ENCODE measurements at regions not wholly inside any gene's neighbourhood (a gene's known extent, or its start where the extent isn't known, plus 50 kb on each side); places are given as distances from the start of the nearest gene placed in this dataset.

DNA sequence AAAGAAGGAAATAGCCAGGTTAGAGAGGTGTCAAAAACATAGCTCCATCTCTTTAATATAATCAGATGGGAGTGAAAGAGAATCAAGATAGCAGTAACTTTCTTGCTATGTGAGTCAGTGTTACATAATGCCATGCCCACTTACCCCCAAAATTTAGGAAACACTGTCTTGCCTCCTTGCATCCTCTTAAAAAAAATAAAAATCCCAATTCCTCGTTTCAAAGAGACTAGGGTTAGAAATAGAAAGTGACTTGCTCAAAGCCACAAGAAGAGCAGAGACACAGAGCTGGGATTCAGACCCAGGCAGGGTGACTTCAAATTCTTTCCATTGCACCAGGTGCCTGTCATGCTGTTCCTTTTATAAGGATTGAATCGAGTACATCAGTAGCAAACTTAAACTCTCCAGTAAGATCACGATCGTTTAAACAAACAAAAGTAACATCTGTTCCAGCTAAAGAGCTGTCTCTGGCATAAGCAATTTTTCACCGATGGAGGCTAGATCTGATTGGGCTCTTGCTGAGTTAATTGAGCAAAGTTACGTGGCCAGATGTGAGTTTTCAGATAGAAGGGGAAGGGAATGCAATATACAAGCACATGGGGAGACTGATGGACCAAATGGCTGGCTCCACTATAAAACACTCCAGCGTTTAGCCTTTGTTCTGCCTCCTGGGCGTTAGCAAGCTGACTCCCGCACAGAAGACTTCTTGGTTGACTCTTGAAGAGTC is 176.9 kb downstream of the PALM2AKAP2 start:
- H3K4me1 ChIP-seq (ENCODE audit: insufficient read depth, low read length) = peaks cover 8% of the 10 kb centered on the region
- no peaks in the 10 kb centered on the region for H3K9me3 ChIP-seq (ENCODE audit: control insufficient read depth in 1 of 2, insufficient read depth in 1 of 2, low read length in 2 of 2)
- intact Hi-C loops (cut with DNase I, micrococcal nuclease) = no loop called here
- ATAC-seq (ENCODE audit: poor library complexity) = no peak
- H3K4me3 ChIP-seq (ENCODE audit: low read length) = no peak overlapping the region
- TF ChIP-seq, protein P1, sequence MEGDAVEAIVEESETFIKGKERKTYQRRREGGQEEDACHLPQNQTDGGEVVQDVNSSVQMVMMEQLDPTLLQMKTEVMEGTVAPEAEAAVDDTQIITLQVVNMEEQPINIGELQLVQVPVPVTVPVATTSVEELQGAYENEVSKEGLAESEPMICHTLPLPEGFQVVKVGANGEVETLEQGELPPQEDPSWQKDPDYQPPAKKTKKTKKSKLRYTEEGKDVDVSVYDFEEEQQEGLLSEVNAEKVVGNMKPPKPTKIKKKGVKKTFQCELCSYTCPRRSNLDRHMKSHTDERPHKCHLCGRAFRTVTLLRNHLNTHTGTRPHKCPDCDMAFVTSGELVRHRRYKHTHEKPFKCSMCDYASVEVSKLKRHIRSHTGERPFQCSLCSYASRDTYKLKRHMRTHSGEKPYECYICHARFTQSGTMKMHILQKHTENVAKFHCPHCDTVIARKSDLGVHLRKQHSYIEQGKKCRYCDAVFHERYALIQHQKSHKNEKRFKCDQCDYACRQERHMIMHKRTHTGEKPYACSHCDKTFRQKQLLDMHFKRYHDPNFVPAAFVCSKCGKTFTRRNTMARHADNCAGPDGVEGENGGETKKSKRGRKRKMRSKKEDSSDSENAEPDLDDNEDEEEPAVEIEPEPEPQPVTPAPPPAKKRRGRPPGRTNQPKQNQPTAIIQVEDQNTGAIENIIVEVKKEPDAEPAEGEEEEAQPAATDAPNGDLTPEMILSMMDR (IDR thresholded peaks at IDR 0.05) = no peak
- ChIA-PET POLR2A (interaction anchor here (0.9 kb wide), 1 partner anchor 14 kb away, joined by 3 read pairs; no protein-coding TSS in a partner anchor), CTCF (no interaction called here)
- no peaks in the 10 kb centered on the region for H3K27me3 ChIP-seq (ENCODE audit: control insufficient read depth in 1 of 2, insufficient read depth in 2 of 2, low read length in 2 of 2)
- H3K27ac ChIP-seq (ENCODE audit: low read depth in 1 of 2, low read length in 2 of 2) = no peak overlapping the region
- Mint-ChIP-seq H3K4me3 (no peak overlapping the region), H3K27ac (no peak overlapping the region), H3K9me3 (no peaks in the 10 kb centered on the region), H3K36me3 (ENCODE audit: low read depth) (no peaks in the 10 kb centered on the region), H3K27me3 (no peaks in the 10 kb centered on the region), H3K4me1 (ENCODE audit: low read depth) (peaks cover 16% of the 10 kb centered on the region)
- H3K36me3 ChIP-seq (ENCODE audit: insufficient read depth, low read length) = no peaks in the 10 kb centered on the region
- DNase-seq = no peak

DNA sequence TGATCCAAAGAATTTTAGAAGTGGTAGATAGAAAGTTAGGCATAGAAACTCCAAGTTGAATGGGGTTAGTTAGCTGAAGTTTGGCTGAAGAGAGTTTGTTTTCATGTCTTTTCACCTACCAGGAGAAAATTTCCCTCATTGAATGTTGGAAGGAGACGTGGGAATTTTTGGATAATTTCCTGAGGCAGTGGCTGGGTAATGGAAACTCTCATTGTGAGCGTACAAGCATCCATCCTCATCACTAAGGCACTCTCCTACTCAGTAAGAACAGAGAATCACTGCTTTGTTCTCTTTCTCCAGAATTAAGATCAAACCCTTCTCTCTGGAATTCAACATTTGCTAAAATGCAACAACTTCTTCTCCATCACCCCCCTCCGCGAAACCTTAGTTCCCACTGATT is 179.7 kb downstream of the PALM2AKAP2 start:
- H3K4me3 Mint-ChIP-seq = no peak overlapping the region
- H3K9me3 Mint-ChIP-seq = no peaks in the 10 kb centered on the region
- Histone ChIP-seq H3K4me3 (ENCODE audit: low read length) (no peak overlapping the region), H3K27ac (ENCODE audit: low read depth in 1 of 2, low read length in 2 of 2) (no peak overlapping the region), H3K4me1 (ENCODE audit: insufficient read depth, low read length) (peaks cover 13% of the 10 kb centered on the region), H3K9me3 (ENCODE audit: control insufficient read depth in 1 of 2, insufficient read depth in 1 of 2, low read length in 2 of 2) (no peaks in the 10 kb centered on the region), H3K36me3 (ENCODE audit: insufficient read depth, low read length) (no peaks in the 10 kb centered on the region), H3K27me3 (ENCODE audit: control insufficient read depth in 1 of 2, insufficient read depth in 2 of 2, low read length in 2 of 2) (no peaks in the 10 kb centered on the region)
- no peaks in the 10 kb centered on the region for H3K36me3 Mint-ChIP-seq (ENCODE audit: low read depth)
- no peak overlapping the region for H3K27ac Mint-ChIP-seq
- intact Hi-C loops (cut with DNase I, micrococcal nuclease) = no loop called here
- peaks cover 33% of the 10 kb centered on the region for H3K4me1 Mint-ChIP-seq (ENCODE audit: low read depth)
- DNase-seq (no peak), ATAC-seq (ENCODE audit: poor library complexity) (no peak)
- no peaks in the 10 kb centered on the region for H3K27me3 Mint-ChIP-seq
- POLR2A ChIA-PET = interaction anchor here (1.2 kb wide), 1 partner anchor 11 kb away, joined by 3 read pairs; no protein-coding TSS in a partner anchor
- TF ChIP-seq, protein P1 (IDR thresholded peaks at IDR 0.05) = no peak
- CTCF ChIA-PET = no interaction called here

- no peak for DNase-seq
- H3K27me3 ChIP-seq (ENCODE audit: control insufficient read depth in 1 of 2, insufficient read depth in 2 of 2, low read length in 2 of 2) = no peaks in the 10 kb centered on the region
- no peak for ATAC-seq (ENCODE audit: poor library complexity)
- H3K4me3 ChIP-seq (ENCODE audit: low read length) = no peak overlapping the region
- Mint-ChIP-seq H3K4me3 (no peak overlapping the region), H3K9me3 (no peaks in the 10 kb centered on the region), H3K4me1 (ENCODE audit: low read depth) (peaks cover 49% of the 10 kb centered on the region), H3K27me3 (no peaks in the 10 kb centered on the region), H3K27ac (no peak overlapping the region), H3K36me3 (ENCODE audit: low read depth) (no peaks in the 10 kb centered on the region)
- H3K9me3 ChIP-seq (ENCODE audit: control insufficient read depth in 1 of 2, insufficient read depth in 1 of 2, low read length in 2 of 2) = no peaks in the 10 kb centered on the region
- intact Hi-C loops (cut with DNase I, micrococcal nuclease) = no loop called here
- TF ChIP-seq, protein P1 (IDR thresholded peaks at IDR 0.05) = no peak
- CTCF ChIA-PET = no interaction called here
- H3K36me3 ChIP-seq (ENCODE audit: insufficient read depth, low read length) = no peaks in the 10 kb centered on the region
- POLR2A ChIA-PET = no interaction called here
- no peak overlapping the region for H3K27ac ChIP-seq (ENCODE audit: low read depth in 1 of 2, low read length in 2 of 2)
- peaks cover 13% of the 10 kb centered on the region for H3K4me1 ChIP-seq (ENCODE audit: insufficient read depth, low read length)
These were observed 181.6 kb downstream of the PALM2AKAP2 start for GRCh38 chr9:109961626-109962025.
